NCI-H526 (cell line): ENCODE measurements at regions not wholly inside any gene's neighbourhood (a gene's known extent, or its start where the extent isn't known, plus 50 kb on each side); places are given as distances from the start of the nearest gene placed in this dataset.
"Not testable (repeated sequence)": the region's sequence is repeated elsewhere in the genome, so short reads cannot be mapped to it uniquely, and the experiment has no call there.

ENCODE experiments used
- DNase-seq, 2 experiments: peaks; one replicate each; lab custom pipeline; 2025; lab: John Stamatoyannopoulos, UW

DNA sequence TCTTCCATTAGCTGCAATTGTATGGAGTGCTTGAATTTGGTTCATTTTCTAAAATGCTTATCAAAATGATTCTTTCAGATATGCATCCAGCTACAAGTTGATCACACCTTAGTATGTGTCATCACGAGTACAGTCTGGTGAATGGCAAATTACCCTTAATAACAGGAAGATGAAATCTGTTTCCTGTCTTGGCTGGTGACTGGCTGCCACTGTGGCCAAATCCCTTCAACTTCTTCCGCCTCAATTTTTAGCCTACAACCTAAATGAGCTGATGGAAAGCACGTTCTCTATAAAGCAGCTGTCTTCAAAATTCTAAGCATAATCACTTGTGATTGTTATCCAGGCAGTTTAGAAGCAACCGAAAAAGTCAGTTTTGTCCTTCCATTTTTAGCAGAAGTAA is 387.1 kb upstream of the NECTIN3 start:
- DNase-seq = no peak

DNA sequence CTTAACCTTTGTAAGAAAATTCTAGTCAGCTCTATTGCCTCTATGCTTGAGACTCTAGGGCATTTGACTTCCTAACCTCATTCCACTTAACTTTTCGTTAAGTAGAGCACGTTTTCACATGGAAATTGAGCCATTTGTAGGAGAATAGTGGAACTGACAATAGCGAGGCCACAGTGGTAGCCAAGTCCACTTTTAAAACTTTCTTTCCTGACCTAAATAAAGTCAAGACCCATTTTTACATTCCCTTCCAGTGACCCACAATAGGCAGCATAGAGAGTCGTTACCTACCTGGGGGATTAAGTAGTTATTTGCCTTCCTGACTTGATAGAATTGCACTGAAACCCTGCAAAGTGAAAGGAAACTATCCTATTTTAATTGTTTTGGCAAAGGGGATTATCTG is 386.0 kb upstream of the NECTIN3 start:
- no peak for DNase-seq

DNA sequence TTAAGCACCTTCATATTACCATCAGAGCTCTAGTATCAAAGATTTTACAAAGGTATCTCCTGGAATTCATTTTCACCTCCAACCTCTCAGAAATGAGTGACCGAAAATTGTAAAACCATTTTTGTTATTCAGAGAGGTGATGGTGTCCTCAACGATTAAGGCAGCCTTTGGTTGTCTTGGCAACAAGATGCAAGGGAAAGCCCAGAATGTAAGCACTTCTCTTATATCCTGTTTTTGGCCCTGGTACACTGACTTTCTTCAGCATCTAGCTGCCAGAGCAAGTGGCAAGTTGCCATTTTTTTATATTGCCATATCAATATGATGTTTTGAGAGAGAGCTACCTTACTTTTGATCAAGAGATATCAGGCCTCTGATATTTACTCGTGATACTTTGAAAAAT is 384.9 kb upstream of the NECTIN3 start:
- DNase-seq = no peak

DNA sequence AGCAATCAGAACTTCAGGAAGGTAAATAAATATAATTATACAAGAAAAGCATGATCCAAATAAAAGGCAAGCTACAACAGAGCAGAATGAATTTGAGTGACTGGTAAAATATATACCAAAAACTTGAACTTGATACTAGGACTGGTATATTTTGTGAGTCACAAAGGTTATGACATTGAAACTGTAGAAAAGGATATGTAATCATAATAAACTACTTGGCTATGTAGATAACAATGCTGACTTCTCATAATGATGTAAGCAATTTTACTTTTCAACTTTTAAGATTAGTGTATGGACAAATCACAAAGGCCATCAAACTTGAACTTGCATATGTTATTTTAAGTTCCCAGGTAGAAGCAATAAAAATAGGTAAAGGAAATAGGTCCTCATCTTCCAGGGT is 384.5 kb upstream of the NECTIN3 start:
- DNase-seq = no peak

DNA sequence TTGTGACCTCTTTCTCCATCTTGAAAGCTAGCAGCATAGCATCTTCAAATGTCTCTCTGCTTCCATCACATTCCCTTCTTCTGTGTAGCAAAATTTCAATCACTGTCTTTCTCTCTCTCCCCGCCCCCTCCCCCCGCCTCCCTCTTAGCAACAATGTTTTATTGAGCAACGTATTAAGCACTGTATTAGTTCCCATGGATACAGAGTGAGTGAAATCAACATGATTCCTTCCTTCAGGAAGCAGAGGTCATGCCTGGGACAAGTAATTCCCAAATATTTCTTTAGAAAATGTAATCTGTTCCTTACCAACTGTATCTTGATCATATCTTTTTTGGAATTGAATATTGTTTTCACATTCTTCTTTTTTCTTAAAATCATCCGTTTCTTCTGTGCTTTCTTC is 373.7 kb upstream of the NECTIN3 start:
- no peak for DNase-seq

DNA sequence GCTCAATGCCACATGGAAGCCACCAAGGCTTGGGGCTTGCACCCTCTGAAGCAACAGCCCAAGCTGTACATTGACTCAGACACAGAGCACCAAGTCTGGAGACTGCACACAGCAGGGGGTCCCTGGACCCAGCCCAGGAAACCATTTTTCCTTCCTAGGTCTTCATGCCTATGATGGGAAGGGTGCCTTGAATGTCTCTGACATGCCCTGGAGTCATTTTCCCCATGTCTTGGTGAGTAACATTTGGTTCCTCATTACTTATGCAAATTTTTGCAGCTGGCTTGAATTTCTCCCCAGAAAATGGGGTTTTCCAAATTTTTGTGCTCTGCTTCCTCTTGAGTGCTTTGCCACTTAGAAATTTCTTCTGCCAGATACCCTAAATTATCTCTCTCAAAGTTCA is 367.3 kb upstream of the NECTIN3 start:
- not testable (repeated sequence) for DNase-seq

DNA sequence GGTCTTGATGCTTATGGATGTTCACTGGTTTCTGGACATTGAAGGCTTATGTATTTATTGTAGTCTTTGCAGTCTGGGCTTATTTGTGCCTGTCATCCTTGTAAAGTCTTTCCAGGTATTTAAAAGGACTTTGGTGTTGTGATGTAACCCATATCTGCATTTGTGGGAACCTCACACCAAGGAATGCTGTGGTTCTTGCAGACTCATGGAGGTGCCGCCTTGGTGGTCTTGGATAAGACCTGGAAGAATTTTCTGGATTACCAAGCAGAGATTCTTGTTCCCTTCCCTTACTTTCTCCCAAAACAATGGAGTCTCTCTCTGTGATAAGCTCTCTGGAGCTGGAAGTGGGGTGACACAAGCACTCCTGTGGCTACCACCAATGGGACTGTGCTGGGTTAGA is 363.5 kb upstream of the NECTIN3 start:
- no peak for DNase-seq

DNA sequence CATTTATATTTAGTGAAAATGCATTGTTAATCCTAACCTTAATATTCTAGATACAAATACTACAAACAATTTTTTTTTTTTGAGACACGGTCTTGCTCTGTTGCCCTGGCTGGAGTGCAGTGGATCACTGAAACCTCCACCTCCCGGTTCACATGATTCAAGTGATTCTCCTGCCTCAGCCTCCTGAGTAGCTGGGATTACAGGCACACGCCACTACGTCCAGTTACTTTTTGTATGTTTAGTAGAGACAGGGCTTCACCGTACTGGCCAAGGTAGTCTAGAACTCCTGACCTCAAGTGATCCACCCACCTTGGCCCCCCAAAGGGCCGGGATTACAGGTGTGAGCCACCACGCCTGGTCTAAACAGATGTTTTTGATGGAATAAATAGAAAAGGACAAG is 361.5 kb upstream of the NECTIN3 start:
- no peak for DNase-seq

DNA sequence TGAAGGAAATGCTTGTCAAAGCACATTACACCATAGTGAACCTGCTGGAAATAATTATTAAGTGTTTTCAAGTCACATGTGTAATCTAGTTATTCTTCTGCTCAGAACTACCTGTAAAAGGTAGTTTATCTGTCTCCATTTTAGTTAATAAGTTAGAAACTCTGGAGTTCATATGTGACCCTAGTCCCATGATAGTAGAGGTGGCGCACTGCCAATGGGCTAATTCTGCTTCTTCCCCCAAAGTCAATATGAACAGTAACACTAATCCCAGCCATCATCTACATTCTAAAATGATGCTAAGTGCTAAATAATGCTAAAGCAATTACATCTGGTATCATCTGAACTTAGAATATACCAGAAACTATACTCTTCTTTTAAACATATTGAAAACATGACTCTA is 361.0 kb upstream of the NECTIN3 start:
- no peak for DNase-seq

DNA sequence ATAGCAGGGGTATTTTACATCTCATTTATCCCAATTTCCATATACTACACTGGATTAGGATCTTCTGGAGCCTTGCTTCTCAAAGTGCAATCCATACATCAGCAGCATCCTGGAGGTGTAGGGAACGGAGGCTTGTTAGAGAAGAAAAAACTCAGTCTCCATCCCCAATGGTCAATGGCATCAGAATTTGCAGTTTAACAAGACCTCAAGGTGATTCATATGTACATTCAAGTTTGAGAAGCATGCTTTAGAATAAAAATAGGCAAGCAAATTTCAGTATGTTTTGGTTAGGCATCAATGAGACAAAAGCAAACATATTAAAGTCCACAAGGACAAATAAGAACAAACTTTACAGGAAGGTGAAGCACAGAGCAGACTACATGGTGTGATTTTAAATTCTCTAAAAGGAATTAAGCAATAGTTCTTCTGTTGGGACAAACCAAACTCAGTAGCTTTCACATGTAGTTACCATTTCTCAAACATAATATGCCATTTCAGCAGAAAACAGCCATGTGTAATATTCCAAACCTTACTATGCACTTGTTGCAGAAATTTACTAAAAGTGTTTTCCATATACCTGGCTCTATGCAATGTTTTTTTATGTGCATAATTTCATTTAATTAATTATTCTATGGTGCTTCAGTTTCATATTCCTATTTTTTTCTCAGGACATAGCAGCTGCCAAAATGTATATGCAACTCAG is 360.3 kb upstream of the NECTIN3 start:
- DNase-seq = no peak

DNA sequence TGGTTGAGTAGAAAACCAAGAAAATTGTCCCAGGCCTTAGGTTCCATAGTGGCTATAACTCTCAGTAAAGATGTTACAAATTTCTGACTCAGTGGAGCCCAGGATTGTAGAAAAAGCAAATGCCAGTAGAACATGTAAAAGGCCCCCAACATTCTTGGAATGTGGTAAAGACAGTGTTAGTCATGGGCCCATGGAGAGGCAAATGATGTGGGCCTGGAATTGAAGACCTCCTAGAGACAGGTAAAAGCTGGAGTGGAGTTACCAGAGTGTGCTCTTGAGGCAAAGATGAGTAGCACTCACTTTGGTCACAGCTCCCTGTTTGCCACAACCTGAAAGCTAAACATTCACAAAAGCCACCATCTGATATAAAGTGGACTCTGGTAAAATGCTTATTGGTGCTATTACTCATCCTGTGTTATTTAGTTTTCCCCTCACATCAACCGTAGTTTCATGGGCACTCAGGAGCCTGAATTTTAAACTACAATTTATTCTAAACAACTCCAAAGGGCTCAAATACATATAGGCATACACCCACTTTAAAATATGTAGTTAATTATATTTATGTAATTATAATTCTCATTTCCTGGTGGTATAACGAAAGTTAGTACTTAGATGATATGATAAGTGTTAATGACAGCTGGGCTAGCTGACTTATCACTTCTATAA is 359.6 kb upstream of the NECTIN3 start:
- DNase-seq = no peak

DNA sequence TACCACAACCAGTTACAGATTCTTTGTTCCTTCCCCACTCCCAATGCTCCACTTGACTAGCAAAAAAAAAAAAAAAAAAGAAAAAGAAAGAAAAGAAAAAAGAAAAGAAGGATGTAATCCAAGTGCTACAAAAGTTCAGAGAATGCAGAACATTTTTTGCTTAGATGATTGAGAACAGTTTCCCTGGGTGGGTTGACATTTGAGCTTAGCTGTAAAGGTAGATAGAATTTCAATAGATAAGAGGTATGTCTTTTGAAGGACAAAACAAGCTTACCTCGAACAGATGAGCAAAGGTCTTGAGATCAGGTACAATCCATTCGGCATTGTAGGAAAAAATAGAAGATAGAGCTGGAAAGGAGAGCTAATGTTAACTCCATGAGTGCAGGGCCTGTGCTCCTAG is 344.6 kb upstream of the NECTIN3 start:
- DNase-seq = no peak

DNA sequence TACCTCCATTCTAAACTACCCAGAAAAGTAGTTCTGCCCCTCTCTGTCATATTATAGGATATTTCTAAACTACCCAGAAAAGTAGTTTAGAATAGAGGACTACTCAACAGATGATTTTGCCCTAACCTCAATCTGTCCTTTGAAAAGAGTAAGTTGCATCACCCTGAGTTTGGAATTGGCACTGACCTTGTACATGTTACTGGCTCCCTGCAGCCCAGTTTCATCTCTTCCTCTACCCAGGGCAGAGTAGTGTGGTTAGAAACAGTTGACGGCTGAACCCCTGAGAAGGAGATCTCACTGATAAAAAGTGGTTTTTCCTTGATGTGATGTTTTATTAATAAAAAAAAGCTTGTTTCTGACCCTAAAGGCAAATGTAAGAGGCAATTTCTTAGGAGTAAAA is 340.5 kb upstream of the NECTIN3 start:
- no peak for DNase-seq

DNA sequence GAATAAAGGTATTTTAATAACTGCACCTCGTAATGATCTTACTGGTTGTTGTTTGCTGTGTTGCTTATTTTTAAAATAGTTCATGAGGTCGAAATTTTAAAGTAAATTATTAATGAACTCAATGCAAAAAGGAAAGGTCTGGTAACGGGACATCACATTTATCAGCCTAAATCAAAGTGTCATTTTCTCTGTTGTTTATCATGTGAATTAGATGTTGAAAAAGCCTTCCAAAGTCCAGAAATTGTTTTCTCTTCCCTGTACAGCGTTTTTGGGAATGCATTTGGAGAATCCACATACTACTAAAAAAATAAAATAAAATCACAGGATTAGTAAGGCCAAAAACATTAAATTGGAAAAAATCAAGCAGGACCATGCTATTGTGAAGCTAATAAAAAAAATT is 339.2 kb upstream of the NECTIN3 start:
- DNase-seq = no peak

DNA sequence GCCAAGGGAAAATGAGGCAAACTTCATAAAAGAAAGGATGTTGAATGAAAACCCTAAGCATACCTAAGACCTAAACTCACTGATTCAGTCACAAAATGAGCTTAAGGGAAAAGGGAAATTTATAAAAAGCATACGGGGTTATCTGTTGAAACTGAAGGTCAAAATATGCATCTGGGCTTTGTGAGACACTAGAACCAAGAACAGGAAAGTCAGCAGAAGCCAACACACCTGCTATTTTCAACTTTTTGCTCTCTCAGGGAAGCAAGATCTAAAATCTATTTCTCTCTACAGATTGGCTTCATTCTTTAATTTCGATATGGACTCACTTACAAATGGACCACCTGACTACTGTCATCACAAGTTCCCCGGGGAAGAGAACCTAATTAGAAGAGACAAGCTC is 338.6 kb upstream of the NECTIN3 start:
- no peak for DNase-seq

DNA sequence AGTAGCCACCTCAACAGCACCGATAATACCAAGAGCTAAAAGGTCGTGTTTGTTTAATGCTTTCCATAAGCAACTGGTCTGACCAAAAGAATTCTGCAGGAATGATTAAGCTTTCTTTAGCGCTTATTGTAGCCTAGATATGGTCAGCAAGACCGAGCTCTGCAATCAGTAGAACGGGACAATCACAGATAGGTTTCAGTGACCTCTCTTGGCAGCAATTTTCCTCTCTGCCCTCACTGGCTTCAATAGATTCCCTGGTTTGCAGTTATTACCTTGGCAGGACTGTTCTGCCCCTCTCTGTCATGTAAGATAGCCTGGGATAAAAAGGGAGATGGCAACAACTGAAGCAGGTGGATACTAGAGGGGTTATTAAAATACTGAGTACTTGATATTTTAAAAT is 337.1 kb upstream of the NECTIN3 start:
- no peak for DNase-seq

DNA sequence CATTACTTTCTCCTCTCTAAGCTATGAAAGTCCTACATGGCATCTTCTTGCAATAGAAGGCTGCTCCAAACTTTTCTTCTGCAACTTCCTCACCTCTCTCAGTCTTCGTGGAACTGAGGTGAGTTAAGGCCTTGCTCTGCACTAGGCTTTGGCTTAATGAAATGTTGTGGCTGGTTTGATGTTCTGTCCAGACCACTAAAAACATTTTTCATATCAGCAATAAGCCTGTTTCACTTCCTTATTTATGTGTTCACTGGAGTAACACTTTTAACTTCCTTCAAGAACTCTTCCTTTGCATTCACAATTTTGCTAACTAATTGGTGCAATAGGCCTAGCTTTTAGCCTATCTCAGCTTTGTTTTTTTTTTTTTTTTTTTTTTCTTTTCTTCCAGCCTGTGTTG is 335.3 kb upstream of the NECTIN3 start:
- no peak for DNase-seq

DNA sequence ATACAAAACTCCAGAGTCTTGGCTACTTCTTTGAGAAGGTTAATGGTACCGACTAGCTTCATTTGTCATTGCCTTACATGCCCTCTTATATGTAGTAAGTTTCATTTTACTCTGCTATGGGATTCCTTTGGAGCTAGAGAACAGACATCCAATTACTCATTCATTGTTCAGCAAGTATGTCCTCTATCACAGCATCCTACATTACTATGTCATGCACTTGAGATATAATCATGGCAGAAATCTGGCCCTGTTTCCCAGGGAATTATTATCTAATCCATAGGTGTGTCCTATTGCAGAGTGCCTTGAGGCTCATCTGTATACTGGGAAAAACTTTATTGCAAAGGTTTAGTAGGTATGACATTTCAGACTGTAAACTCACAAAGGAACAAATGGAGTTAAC is 333.1 kb upstream of the NECTIN3 start:
- DNase-seq = no peak

DNA sequence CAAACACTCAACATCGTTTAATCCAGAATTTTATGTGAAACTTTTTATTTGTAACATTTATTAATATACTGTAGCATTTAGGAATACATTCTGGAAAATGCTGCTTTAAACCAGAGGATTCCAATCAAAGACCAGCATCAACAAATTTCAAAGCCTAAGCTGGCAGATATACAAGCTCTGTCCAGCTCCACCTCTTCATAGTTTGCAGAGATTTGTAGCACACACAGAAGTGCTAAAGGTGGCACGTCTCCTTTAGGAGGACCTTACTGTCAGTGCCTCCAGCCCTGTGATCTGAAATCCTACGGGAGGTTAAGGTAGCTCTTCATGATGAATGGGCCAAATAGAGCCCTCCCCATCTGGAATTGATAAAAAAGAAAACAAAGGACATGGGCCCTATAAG is 329.7 kb upstream of the NECTIN3 start:
- DNase-seq = no peak

DNA sequence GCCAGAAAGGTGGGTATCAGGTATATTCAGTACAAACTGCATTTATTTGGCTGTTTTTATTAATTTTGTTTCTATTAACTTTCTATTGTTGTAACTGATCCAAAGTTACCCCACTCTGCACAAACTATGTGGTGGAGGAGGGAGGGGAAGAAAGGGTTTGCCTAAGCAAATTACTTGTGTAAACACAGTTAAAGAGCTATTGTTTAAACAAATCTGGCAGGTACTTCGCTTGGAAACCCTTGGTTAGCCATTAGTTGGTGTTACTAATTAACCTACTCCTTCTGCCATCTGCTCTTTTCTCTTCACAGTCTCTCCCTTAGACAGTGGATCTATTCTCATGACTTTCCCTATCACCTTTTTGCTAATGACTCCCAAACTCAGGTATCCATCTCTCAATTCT is 328.4 kb upstream of the NECTIN3 start:
- DNase-seq = peak; percentile 72 to 79

DNA sequence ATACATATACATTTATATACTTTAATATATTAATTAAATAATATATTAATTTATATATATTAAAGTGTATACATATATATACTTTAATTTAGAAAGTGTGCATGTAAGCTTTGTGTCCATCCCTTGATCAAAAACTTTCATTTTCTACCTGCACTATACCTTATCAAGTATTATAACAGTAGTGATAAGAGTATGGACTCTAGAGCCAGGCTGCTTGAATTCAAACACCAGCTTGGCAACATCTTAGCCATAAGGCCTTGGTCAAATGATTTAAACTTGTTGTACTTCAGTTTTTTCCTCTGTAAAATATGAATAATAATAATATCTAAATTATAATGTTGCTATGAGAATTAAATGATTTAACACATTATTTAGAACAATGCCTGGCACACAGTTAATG is 327.6 kb upstream of the NECTIN3 start:
- no peak for DNase-seq

DNA sequence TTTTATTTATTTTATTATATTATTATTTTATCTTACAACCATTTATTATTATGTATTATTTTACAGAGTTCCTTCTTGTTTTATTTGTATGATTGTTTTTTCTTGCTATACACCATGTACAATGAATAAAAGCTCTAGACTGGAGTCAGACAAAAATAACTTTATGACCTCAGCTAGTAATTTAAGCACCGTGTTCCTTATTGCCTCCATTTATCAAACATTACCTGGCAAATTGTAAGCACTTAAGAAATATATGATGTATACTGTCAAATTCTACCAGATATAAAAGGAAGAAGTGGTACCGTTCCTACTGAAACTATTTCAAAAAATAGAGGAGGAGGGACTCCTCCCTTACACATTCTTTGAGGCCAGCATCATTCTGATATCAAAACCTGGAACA is 326.9 kb upstream of the NECTIN3 start:
- DNase-seq = no peak

DNA sequence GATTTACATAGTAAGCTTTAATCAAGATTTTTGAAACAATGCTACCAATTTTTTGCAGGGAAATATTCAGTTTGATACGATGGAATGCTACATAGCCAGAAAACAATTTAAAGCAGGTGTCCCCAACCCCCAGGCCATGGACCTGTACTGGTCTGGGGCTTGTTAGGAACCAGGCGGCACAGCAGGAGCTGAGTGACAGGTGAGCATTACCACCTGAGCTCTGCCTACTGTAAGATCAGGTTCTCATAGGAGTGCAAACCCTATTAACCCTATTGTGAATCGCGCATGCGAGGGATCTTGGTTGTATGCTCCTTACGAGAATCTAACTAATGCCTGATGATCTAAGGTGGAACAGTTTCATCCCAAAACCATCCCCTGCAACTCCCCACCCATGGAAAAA is 322.6 kb upstream of the NECTIN3 start:
- no peak for DNase-seq

DNA sequence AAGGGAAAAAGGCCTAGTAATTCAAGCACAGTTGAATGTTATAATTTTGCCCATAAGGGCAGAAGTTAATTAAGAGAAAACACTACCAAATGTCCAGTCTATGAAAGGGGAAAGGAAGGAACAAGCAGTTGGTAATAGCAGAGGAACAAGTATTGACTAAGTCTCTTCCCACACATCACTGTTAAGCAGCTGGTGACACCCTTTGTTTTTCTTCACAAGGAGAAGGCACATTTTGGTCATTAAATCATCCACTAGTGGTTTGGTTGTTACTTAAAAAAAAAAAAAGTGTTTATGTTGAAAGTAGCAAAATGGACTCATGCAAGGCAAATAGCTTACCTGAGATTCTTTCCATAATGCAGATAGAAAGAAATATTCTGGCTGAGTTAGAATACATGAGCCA is 321.4 kb upstream of the NECTIN3 start:
- DNase-seq = no peak
